GM12878 (cell line): ENCODE measurements at regions not wholly inside any gene's neighbourhood (a gene's known extent, or its start where the extent isn't known, plus 50 kb on each side); places are given as distances from the start of the nearest gene placed in this dataset.
"Not testable (repeated sequence)": the region's sequence is repeated elsewhere in the genome, so short reads cannot be mapped to it uniquely, and the experiment has no call there.

Experiments
- CTCF ChIP-seq, 3 experiments: IDR thresholded peaks in 2 of 3; conservative IDR thresholded peaks in 1 of 3; 2 replicates each; pipeline ENCODE4 v1.5.1; 2011; ENCODE audit warnings: low read depth in 3 of 3, low read length in 3 of 3, mild to moderate bottlenecking in 3 of 3, control low read depth in 2 of 3, moderate library complexity in 2 of 3, inconsistent platforms in 1 of 3, mixed read lengths in 1 of 3; ENCODE audit not compliant: control insufficient read depth in 2 of 3, insufficient read depth in 1 of 3; ENCODE audit errors: extremely low read depth in 1 of 3
- EZH2 ChIP-seq: IDR thresholded peaks from 2 replicates; pipeline ENCODE4 v1.6.1; 2012; ENCODE audit warnings: low read depth, mild to moderate bottlenecking, control low read depth, inconsistent platforms, low read length, borderline replicate concordance; ENCODE audit not compliant: control insufficient read depth
- HCFC1 ChIP-seq: fragments of 150-350 bp; IDR thresholded peaks from 2 replicates; pipeline ENCODE4 v1.6.1; 2014; ENCODE audit warnings: low read length
- MAX ChIP-seq: IDR thresholded peaks from 2 replicates; pipeline ENCODE4 v1.6.1; 2012; ENCODE audit warnings: low read depth, low read length, improper control_type of control experiment
- MEF2B ChIP-seq: fragments of 450-650 bp; IDR thresholded peaks from 2 replicates; pipeline ENCODE4 v1.6.1; 2018; ENCODE audit warnings: mild to moderate bottlenecking, moderate library complexity; ENCODE audit not compliant: partially characterized antibody, poor library complexity, severe bottlenecking
- SIN3A ChIP-seq: IDR thresholded peaks from 2 replicates; pipeline ENCODE4 v1.6.1; 2012; ENCODE audit warnings: low read depth, low read length, improper control_type of control experiment
- SP1 ChIP-seq: IDR thresholded peaks from one replicate; pipeline ENCODE4 v1.6.1; 2011; ENCODE audit warnings: low read depth, low read length
- SREBF2 ChIP-seq: IDR thresholded peaks from 2 replicates; pipeline ENCODE4 v1.6.1; 2012; ENCODE audit warnings: mild to moderate bottlenecking, low read length
- TAF1 ChIP-seq: IDR thresholded peaks from 2 replicates; pipeline ENCODE4 v1.6.1; 2011; ENCODE audit warnings: mild to moderate bottlenecking, low read depth, low read length, borderline replicate concordance

- TF ChIP-seq CTCF (IDR thresholded peaks at IDR 0.05 in 2 of 3, conservative IDR thresholded peaks at IDR 0.05 in 1 of 3; ENCODE audit: control insufficient read depth in 2 of 3, extremely low read depth in 1 of 3, insufficient read depth in 1 of 3, low read depth in 3 of 3, low read length in 3 of 3); EZH2; MEF2B; SREBF2; HCFC1; SP1; MAX; TAF1; SIN3A: not testable (repeated sequence)
Observed at GRCh38 chr2:87412036-87412820, 335.7 kb upstream of the PLGLB2 start.
